Fibroblast of villous mesenchyme (primary cell): ENCODE measurements at regions not wholly inside any gene's neighbourhood (a gene's known extent, or its start where the extent isn't known, plus 50 kb on each side); places are given as distances from the start of the nearest gene placed in this dataset.

Experiments used
- DNase-seq: peaks from one replicate; pipeline ENCODE4 v3.0.0-alpha.2; 2010; ENCODE audit warnings: low read depth
- H3K4me3 ChIP-seq: 2 replicates; pipeline ENCODE4 v1.5.1; 2011; ENCODE audit warnings: low read depth, mild to moderate bottlenecking, low read length
- CTCF ChIP-seq: IDR thresholded peaks from 2 replicates; pipeline ENCODE4 v1.5.1; 2012; ENCODE audit warnings: low read depth, mild to moderate bottlenecking, low read length; ENCODE audit not compliant: insufficient read depth

- no peak for TF ChIP-seq CTCF
- no peak for DNase-seq
- no peak overlapping the region for H3K4me3 ChIP-seq
These were observed 181.8 kb upstream of the SLC16A7 start for GRCh38 chr12:59414051-59414450.

- DNase-seq = no peak
- TF ChIP-seq CTCF = no peak
- no peak overlapping the region for H3K4me3 ChIP-seq
These were observed 187.4 kb upstream of the SLC16A7 start for GRCh38 chr12:59408431-59408830.

GRCh38 chr12:59407799-59408198 lies 188.0 kb upstream of the SLC16A7 start:
- no peak for TF ChIP-seq CTCF
- H3K4me3 ChIP-seq = no peak overlapping the region
- no peak for DNase-seq

DNA sequence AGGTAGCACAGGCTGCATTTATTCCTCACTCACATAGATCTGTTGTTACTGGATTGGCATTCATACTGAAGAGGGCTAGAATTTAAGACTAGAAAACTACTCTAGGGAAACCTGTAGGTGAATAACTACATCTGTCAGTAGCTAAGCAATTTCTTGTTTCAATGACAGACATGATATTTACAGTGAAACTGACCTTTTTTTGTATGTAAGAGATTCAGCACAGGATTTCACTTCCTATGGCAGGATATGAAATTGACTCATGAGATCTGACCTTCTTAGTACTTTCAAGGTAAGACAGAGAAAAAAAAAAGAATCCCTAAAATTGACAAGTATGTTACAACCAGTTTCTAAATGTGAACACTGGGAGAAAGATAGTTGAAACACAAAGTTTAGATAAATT lies 189.8 kb upstream of the SLC16A7 start:
- H3K4me3 ChIP-seq = no peak overlapping the region
- no peak for DNase-seq
- no peak for TF ChIP-seq CTCF

DNA sequence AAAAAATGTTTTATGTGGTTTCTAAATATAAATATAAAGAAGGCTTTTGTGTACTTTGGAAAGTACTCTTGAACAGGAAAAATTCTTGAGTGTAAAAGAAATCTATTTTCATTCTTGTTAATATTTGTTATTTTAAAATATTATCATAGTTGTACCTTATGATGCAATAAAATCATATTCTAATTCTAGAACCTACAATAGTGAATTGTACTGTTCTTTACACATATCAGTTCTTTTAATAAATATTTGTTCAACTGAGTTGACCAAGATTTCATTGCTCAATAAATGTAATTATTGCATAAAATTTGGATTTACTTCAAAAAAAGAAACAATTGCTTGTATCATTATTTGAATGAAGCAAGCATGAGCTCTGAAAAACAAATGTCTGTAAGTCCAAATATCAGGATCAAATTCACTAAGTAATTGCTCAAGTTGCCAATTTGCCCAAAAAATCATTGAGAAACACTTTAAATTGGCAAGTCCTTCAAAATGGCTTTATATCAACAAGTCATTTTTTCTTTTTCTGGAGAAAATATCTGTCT lies 191.6 kb upstream of the SLC16A7 start:
- H3K4me3 ChIP-seq = no peak overlapping the region
- DNase-seq = no peak
- no peak for TF ChIP-seq CTCF

DNA sequence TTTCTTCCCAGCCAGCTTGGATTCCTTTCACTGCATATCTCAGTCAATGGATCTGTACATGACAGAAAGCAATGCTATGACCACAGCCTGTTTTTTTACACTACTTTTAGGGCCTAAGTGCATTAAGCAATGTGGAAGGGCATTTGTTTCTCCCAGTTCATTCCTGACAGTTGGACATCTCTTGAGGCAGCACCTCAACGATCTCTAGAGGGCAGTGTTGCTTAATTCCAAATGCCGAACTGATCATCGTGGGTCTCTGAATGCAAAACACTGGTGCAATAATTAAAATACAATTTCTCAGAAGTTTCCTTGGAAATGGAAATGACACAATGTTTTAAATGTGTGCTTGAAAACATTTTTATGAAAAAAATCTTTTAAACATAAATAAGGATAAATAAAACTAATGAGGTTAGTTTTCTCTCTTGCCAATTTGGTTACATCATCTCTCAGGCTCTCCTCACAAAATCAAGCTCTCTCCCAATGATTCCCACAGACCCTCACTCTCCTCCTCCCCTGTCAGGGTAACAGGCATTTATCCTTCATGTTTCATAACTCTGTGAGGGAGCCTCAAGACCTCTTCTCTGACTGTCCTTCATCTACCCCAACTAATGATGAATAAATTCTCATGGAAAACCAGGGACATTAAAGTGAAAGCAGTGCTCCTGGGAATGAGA lies 192.4 kb upstream of the SLC16A7 start:
- DNase-seq = peak; percentile 72
- peak overlapping the region; percentile 19 for H3K4me3 ChIP-seq
- TF ChIP-seq CTCF = peak; percentile 83

DNA sequence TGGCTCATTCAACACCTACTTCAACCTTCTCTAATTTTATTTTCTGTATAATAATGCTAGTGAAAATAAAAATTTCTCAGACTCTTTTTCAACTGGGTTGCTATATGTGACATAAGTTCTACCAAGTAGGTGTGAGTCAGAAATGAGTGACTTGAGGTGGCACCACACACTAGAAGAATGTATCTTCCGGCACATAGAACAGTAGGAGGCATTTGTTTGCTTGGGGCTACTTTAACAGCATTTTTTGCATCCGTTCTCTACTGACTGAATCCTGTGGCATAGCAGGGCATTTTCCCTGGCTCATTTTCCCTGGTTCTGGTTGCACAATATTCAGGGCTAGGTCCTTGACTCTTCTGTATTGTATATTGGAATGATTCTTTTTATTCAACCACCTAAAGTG lies 194.0 kb upstream of the SLC16A7 start:
- no peak overlapping the region for H3K4me3 ChIP-seq
- DNase-seq = no peak
- no peak for TF ChIP-seq CTCF
